ENCODE measurements at regions not wholly inside any gene's neighbourhood (a gene's known extent, or its start where the extent isn't known, plus 50 kb on each side); places are given as distances from the start of the nearest gene placed in this dataset.
A peak's percentile ranks its signal among the peaks of the same experiment; 100 is the strongest.

GRCh38 chr4:122671919-122672490 lies 51.1 kb upstream of the IL21 start:
- no peak overlapping the region for H3K4me3 ChIP-seq (ENCODE audit: insufficient read depth, low read length)
- H3K36me3 ChIP-seq (ENCODE audit: insufficient read depth, low read length) = no peaks in the 10 kb centered on the region
- H4K20me1 ChIP-seq (ENCODE audit: insufficient read depth, low read length) = no peaks in the 10 kb centered on the region
- H3K4me2 ChIP-seq (ENCODE audit: insufficient read depth, low read length) = no peak overlapping the region
- DNase-seq (ENCODE audit: insufficient read length, low spot score, missing footprints) = no peak
- no peaks in the 10 kb centered on the region for H3K79me2 ChIP-seq (ENCODE audit: insufficient read depth, low read length)
- no peak overlapping the region for H2AFZ ChIP-seq (ENCODE audit: low read length)
- no peak for TF ChIP-seq CTCF (IDR thresholded peaks at IDR 0.05; ENCODE audit: extremely low read depth, low read depth, low read length)
- no peaks in the 10 kb centered on the region for H3K27me3 ChIP-seq (ENCODE audit: insufficient read depth, low read length)
- H3K27ac ChIP-seq (ENCODE audit: low read depth, low read length) = no peak overlapping the region
- no peaks in the 10 kb centered on the region for H3K9me3 ChIP-seq (ENCODE audit: low read depth, low read length)
- H3K4me1 ChIP-seq (ENCODE audit: insufficient read depth, low read length) = peaks cover 22% of the 10 kb centered on the region

GRCh38 chr4:122673252-122673651 lies 52.4 kb upstream of the IL21 start:
- no peaks in the 10 kb centered on the region for H4K20me1 ChIP-seq (ENCODE audit: insufficient read depth, low read length)
- TF ChIP-seq CTCF (IDR thresholded peaks at IDR 0.05; ENCODE audit: extremely low read depth, low read depth, low read length) = no peak
- no peaks in the 10 kb centered on the region for H3K79me2 ChIP-seq (ENCODE audit: insufficient read depth, low read length)
- peak; percentile 62 for DNase-seq (ENCODE audit: insufficient read length, low spot score, missing footprints)
- H3K9me3 ChIP-seq (ENCODE audit: low read depth, low read length) = no peaks in the 10 kb centered on the region
- peaks cover 9% of the 10 kb centered on the region for H3K4me1 ChIP-seq (ENCODE audit: insufficient read depth, low read length)
- H2AFZ ChIP-seq (ENCODE audit: low read length) = peak overlapping the region; percentile 70
- no peak overlapping the region for H3K4me3 ChIP-seq (ENCODE audit: insufficient read depth, low read length)
- H3K27ac ChIP-seq (ENCODE audit: low read depth, low read length) = no peak overlapping the region
- H3K27me3 ChIP-seq (ENCODE audit: insufficient read depth, low read length) = no peaks in the 10 kb centered on the region
- H3K36me3 ChIP-seq (ENCODE audit: insufficient read depth, low read length) = no peaks in the 10 kb centered on the region
- H3K4me2 ChIP-seq (ENCODE audit: insufficient read depth, low read length) = no peak overlapping the region

GRCh38 chr4:122674371-122674770 lies 53.5 kb upstream of the IL21 start:
- Histone ChIP-seq H3K4me2 (ENCODE audit: insufficient read depth, low read length) (no peak overlapping the region), H3K4me3 (ENCODE audit: insufficient read depth, low read length) (no peak overlapping the region), H4K20me1 (ENCODE audit: insufficient read depth, low read length) (no peaks in the 10 kb centered on the region), H3K4me1 (ENCODE audit: insufficient read depth, low read length) (no peaks in the 10 kb centered on the region), H2AFZ (ENCODE audit: low read length) (peak overlapping the region; percentile 6), H3K9me3 (ENCODE audit: low read depth, low read length) (no peaks in the 10 kb centered on the region), H3K36me3 (ENCODE audit: insufficient read depth, low read length) (no peaks in the 10 kb centered on the region), H3K27ac (ENCODE audit: low read depth, low read length) (no peak overlapping the region), H3K79me2 (ENCODE audit: insufficient read depth, low read length) (no peaks in the 10 kb centered on the region), H3K27me3 (ENCODE audit: insufficient read depth, low read length) (no peaks in the 10 kb centered on the region)
- DNase-seq (ENCODE audit: insufficient read length, low spot score, missing footprints) = no peak
- TF ChIP-seq CTCF (IDR thresholded peaks at IDR 0.05; ENCODE audit: extremely low read depth, low read depth, low read length) = no peak

- H2AFZ ChIP-seq (ENCODE audit: low read length) = no peak overlapping the region
- no peak for DNase-seq (ENCODE audit: insufficient read length, low spot score, missing footprints)
- H3K27me3 ChIP-seq (ENCODE audit: insufficient read depth, low read length) = no peaks in the 10 kb centered on the region
- TF ChIP-seq CTCF (IDR thresholded peaks at IDR 0.05; ENCODE audit: extremely low read depth, low read depth, low read length) = no peak
- no peaks in the 10 kb centered on the region for H4K20me1 ChIP-seq (ENCODE audit: insufficient read depth, low read length)
- H3K9me3 ChIP-seq (ENCODE audit: low read depth, low read length) = no peaks in the 10 kb centered on the region
- H3K4me2 ChIP-seq (ENCODE audit: insufficient read depth, low read length) = no peak overlapping the region
- H3K4me1 ChIP-seq (ENCODE audit: insufficient read depth, low read length) = no peaks in the 10 kb centered on the region
- no peaks in the 10 kb centered on the region for H3K36me3 ChIP-seq (ENCODE audit: insufficient read depth, low read length)
- no peaks in the 10 kb centered on the region for H3K79me2 ChIP-seq (ENCODE audit: insufficient read depth, low read length)
- H3K4me3 ChIP-seq (ENCODE audit: insufficient read depth, low read length) = no peak overlapping the region
- no peak overlapping the region for H3K27ac ChIP-seq (ENCODE audit: low read depth, low read length)
Observed at GRCh38 chr4:122679317-122679716, 53.2 kb upstream of the BBS12 start.
